Urinary bladder (tissue), 3 donors: ENCODE measurements at regions not wholly inside any gene's neighbourhood (a gene's known extent, or its start where the extent isn't known, plus 50 kb on each side); places are given as distances from the start of the nearest gene placed in this dataset.
"Not testable (repeated sequence)": the region's sequence is repeated elsewhere in the genome, so short reads cannot be mapped to it uniquely, and the experiment has no call there.

ENCODE experiments used
- DNase-seq: peaks from one replicate; pipeline ENCODE4 v3.0.0-alpha.2; 2015; ENCODE audit errors: extremely low spot score
- H3K27ac ChIP-seq: one replicate; pipeline ENCODE4 v1.5.1; 2013; ENCODE audit warnings: low read depth, mild to moderate bottlenecking, moderate library complexity
- H3K36me3 ChIP-seq: one replicate; pipeline ENCODE4 v1.6.1; 2013; ENCODE audit warnings: mild to moderate bottlenecking, moderate library complexity; ENCODE audit not compliant: insufficient read depth
- H3K4me1 ChIP-seq: one replicate; pipeline ENCODE4 v1.6.1; 2013; ENCODE audit warnings: mild to moderate bottlenecking, moderate library complexity; ENCODE audit not compliant: insufficient read depth
- H3K4me3 ChIP-seq: one replicate; pipeline ENCODE4 v1.5.1; 2013; ENCODE audit warnings: low read depth, low read length
- WGBS: extraction: QIAGEN DNeasy Blood & Tissue Kit; methylation state at CpG from one replicate; pipeline ENCODE4 v1.1.7; 2013; 5-methylcytosine and 5-hydroxymethylcytosine counted together
- donor health status: healthy with polysubstance abuse.
- donor health status: healthy.

GRCh38 chr2:125942585-125943424 is 713.2 kb upstream of the GYPC start:
- 92% methylated on average over 23 of the region's 23 CpGs for WGBS
- no peak overlapping the region for H3K27ac ChIP-seq
- H3K4me3 ChIP-seq, result no peak overlapping the region
- DNase-seq, result no peak
- H3K4me1 ChIP-seq, result no peaks in the 10 kb centered on the region
- H3K36me3 ChIP-seq, result no peaks in the 10 kb centered on the region

DNA sequence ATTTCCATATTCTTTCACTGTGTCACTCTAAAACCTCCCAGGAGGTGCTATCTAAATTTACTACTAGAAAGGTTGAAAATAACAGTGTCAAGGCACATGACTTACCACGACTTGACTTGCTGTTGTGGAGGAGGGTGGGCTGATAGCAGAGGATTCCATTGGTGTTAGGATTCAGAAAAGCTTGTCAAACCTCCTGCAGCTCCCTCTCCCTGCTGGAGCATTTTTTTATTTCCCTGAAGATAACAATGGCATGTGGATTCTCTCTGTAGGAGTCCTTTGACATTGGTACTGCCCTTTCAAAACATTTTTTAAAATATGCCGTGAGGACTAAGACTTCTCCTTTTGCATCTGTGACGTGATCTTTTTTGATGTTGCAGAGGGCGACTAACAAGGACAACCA is 696.9 kb upstream of the GYPC start:
- H3K4me1 ChIP-seq, result no peaks in the 10 kb centered on the region
- H3K27ac ChIP-seq, result no peak overlapping the region
- H3K4me3 ChIP-seq, result no peak overlapping the region
- no peak for DNase-seq
- no peaks in the 10 kb centered on the region for H3K36me3 ChIP-seq
- WGBS, result 47% methylated on average over 4 of the region's 4 CpGs

- DNase-seq, result no peak
- Histone ChIP-seq H3K4me1 (no peaks in the 10 kb centered on the region), H3K4me3 (no peak overlapping the region), H3K36me3 (no peaks in the 10 kb centered on the region), H3K27ac (no peak overlapping the region)
- WGBS, result 32% methylated on average over 1 of the region's 1 CpG
These were observed 694.2 kb upstream of the GYPC start for GRCh38 chr2:125961739-125962138.

DNA sequence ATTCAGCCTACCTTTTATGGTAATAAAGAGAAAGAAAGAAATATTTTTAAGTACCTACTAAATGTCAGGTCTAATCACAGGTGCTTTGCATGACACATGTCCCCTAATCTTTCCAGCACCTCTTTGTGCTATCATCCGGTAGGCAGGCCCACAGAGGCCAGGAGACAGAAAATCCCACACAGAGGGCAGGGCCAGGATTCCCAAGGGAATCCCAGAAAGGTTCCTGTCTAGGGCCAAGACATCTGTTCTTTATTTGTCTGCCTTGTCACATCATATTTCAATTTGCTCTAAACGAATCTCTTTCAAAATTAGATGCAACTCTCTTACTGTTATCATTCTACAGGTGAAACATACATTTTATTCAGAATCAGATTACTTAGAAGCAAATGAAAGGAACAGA is 676.1 kb upstream of the GYPC start:
- no peak overlapping the region for H3K27ac ChIP-seq
- H3K36me3 ChIP-seq, result no peaks in the 10 kb centered on the region
- no peaks in the 10 kb centered on the region for H3K4me1 ChIP-seq
- no peak for DNase-seq
- WGBS, result 46% methylated on average over 2 of the region's 2 CpGs
- H3K4me3 ChIP-seq, result no peak overlapping the region

DNA sequence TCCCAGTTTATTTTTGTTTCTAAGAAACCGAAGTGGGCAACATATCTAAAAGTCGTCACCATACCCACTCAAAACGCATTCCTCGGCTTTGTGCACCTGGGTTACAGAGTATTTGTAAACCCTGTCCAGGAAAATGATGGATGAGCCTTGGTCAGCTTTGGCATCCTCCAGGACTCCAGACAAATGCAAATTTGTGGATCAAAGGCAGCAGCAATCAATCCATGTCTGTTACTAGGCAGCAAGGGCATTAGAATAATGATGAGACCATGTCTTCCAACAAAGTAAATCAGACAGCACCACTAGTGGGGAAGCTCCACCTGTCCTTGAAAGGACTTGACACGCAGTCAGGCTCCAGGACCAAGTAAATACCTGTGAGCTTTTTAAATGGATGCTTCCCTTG is 672.6 kb upstream of the GYPC start:
- 69% methylated on average over 5 of the region's 5 CpGs for WGBS
- Histone ChIP-seq H3K36me3 (no peaks in the 10 kb centered on the region), H3K4me3 (no peak overlapping the region), H3K27ac (no peak overlapping the region), H3K4me1 (no peaks in the 10 kb centered on the region)
- DNase-seq, result no peak

- Histone ChIP-seq H3K4me3 (no peak overlapping the region), H3K36me3 (no peaks in the 10 kb centered on the region), H3K27ac (no peak overlapping the region), H3K4me1 (no peaks in the 10 kb centered on the region)
- no peak for DNase-seq
These were observed 626.6 kb upstream of the GYPC start for GRCh38 chr2:126029316-126029715.

GRCh38 chr2:126038861-126039260 is 617.1 kb upstream of the GYPC start:
- no peak for DNase-seq
- Histone ChIP-seq H3K4me1 (no peaks in the 10 kb centered on the region), H3K36me3 (no peaks in the 10 kb centered on the region), H3K4me3 (no peak overlapping the region), H3K27ac (no peak overlapping the region)
- 61% methylated on average over 2 of the region's 2 CpGs for WGBS

DNA sequence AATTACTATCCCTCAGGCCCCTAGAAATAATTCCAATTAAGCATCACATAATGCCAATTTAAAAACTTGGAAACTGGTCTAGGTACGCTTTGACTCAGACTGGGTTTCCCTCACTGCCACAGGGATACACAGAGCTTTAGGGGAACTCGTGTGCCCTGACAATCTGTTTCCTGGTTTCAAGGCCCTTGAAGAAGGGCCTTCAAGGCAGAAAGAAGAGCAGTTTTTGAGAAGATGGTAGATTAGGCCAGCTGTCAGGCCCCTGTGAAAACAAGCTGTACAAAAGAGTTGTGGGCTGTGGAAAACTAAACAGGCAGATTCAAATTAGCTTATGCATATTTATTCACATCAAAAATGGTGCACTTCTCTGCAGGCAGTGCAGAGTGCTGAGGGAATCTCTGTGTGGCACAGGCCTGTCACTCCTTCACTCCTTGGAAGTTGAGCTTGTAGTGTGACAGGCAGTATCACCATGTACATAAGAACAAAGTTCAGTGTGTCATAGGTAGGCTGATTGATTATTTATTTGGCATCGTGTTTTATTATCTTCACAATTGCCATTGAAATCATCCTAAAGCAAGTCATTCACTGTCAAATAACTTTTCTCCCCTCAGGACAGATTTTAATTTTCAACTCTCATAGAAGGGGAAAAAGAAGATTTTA is 614.4 kb upstream of the GYPC start:
- H3K36me3 ChIP-seq, result no peaks in the 10 kb centered on the region
- no peak overlapping the region for H3K4me3 ChIP-seq
- no peak overlapping the region for H3K27ac ChIP-seq
- 74% methylated on average over 3 of the region's 3 CpGs for WGBS
- no peak for DNase-seq
- no peaks in the 10 kb centered on the region for H3K4me1 ChIP-seq

- H3K4me3 ChIP-seq, result no peak overlapping the region
- no peak overlapping the region for H3K27ac ChIP-seq
- H3K36me3 ChIP-seq, result no peaks in the 10 kb centered on the region
- DNase-seq, result no peak
- H3K4me1 ChIP-seq, result no peaks in the 10 kb centered on the region
These were observed 613.9 kb upstream of the GYPC start for GRCh38 chr2:126042089-126042488.

DNA sequence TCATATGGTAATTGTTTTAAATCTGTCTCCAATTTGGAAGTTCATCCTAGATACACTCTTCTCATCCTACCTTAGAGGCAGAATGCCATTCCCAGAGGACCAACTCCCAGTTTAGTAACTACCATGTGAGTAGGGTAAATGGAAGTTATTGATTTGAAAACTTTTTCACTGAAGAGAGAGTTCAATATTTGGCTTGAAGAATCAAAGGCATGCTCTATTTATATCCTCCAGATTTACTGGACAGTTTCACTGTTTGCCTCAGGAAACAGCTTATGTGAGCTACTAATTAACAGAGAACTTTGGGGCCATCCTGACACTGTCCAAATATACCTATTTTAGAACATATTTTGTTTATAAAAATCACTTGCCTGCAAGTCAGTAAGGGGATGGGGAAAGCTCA is 607.2 kb upstream of the GYPC start:
- no peak for DNase-seq
- H3K36me3 ChIP-seq, result no peaks in the 10 kb centered on the region
- H3K27ac ChIP-seq, result no peak overlapping the region
- no peak overlapping the region for H3K4me3 ChIP-seq
- H3K4me1 ChIP-seq, result no peaks in the 10 kb centered on the region

DNA sequence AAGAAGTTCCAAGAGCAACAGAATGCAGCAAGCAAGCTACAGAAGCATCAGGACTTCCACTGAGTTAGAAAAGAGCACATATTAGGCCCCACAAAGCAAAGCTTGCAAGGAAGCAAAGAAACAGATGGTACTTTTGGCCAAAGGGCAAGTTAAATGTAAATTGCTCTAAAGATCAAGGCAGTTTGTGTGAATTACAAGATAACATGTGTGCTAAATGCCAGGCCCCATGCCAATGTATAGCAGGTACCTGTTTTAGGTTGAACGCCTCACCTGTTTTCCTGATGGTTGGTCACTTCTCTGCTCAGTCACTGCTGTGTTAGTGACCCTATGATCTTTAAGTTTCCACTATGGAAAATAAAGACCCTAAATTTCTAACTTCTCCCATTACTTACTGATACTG is 606.5 kb upstream of the GYPC start:
- Histone ChIP-seq H3K36me3 (no peaks in the 10 kb centered on the region), H3K4me3 (no peak overlapping the region), H3K27ac (no peak overlapping the region), H3K4me1 (no peaks in the 10 kb centered on the region)
- 94% methylated on average over 1 of the region's 1 CpG for WGBS
- DNase-seq, result no peak

DNA sequence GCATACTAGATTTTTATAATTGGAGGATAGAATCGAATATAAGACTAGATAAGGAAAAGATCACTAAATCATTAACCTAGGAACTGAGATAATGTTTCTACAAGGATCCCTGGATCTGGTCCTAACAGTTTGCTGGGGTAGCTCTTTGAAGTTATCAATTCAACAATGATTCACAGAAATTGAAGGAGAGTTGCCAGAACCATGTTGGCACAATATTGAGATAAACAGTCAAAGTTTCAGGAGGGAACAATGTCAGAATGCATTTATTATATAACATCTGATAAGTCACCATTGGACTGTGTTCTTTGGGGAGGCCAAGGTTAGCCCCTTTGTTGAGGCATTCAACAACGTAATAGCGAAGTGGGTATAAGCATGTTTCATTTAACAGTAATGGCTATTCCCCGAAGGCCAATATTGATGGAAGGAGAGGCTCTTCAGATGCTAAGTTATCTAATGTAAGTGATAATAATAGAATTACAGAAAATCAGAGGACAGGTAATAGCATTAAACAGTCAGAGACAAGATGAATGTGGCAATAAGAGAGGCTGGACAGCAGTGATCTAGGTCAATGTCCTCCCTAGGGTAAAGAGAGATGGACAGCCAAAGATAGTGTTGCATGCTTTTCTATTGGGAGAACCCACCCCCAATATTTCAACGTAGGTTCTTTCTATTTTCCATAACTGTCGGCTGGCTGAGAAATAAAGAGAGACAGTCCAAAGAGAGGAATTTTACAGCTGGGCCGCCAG is 604.8 kb upstream of the GYPC start:
- no peaks in the 10 kb centered on the region for H3K4me1 ChIP-seq
- 93% methylated on average over 7 of the region's 7 CpGs for WGBS
- no peak overlapping the region for H3K4me3 ChIP-seq
- H3K36me3 ChIP-seq, result no peaks in the 10 kb centered on the region
- no peak overlapping the region for H3K27ac ChIP-seq
- no peak for DNase-seq

DNA sequence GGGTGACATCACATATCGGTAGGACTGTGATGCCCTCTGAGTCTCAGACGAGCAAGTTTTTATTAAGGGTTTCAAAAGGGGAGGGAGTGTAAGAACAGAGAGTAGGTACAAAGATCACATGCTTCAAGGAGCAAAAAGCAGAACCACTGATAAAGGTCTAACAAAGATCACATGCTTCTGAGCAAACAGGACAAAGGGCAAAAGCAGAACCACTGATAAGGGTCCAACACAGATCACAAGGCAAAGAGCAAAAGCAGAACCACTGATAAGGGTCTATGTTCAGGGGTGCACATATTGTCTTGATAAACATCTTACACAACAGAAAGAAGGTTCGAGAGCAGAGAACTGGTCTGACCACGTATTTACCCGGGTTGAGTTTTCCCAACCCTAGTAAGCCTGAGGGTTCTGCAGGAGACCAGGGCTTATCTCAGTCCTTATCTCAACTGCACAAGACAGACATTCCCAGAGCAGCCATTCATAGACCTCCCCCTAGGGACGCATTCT is 604.2 kb upstream of the GYPC start:
- WGBS, result 86% methylated on average over 6 of the region's 6 CpGs
- H3K27ac ChIP-seq, H3K4me3 ChIP-seq, DNase-seq, H3K36me3 ChIP-seq, H3K4me1 ChIP-seq: not testable (repeated sequence)

DNA sequence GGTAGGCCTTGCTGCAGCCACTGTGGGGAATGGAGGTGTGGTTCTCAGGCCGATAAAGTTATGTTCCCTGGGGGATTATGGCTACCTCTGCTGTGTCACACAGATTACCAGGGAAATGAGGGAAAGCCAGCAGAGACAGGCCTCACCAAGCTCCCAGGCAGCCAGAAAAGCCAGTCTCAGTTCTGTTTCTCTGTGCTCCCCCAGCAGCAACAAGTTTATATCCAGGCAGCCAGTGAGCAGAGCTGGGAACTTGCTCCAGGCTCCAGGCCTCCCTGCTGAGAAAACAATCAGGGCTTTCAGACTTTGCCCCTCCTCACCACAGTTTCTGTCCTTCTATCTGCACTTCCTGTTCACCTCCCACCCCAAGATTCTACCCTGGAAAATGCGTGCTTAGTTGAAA is 596.6 kb upstream of the GYPC start:
- Histone ChIP-seq H3K27ac (no peak overlapping the region), H3K4me1 (no peaks in the 10 kb centered on the region), H3K36me3 (no peaks in the 10 kb centered on the region), H3K4me3 (no peak overlapping the region)
- DNase-seq, result no peak
- WGBS, result 51% methylated on average over 2 of the region's 2 CpGs
